Erythroblast (primary cell): ENCODE measurements at regions not wholly inside any gene's neighbourhood (a gene's known extent, or its start where the extent isn't known, plus 50 kb on each side); places are given as distances from the start of the nearest gene placed in this dataset.

Experiments
- GATA1 ChIP-seq: IDR thresholded peaks from 2 replicates; pipeline ENCODE4 v1.6.1; 2011; ENCODE audit warnings: low read depth, mild to moderate bottlenecking, control low read depth, low read length, moderate library complexity
- POLR2A ChIP-seq: IDR thresholded peaks from 2 replicates; pipeline ENCODE4 v1.6.1; 2011; ENCODE audit warnings: mild to moderate bottlenecking, low read length

GRCh38 chr3:70658513-70659310 lies 346.3 kb upstream of the MDFIC2 start:
- TF ChIP-seq POLR2A (no peak), GATA1 (no peak)
